GM19395 (cell line): ENCODE measurements at regions not wholly inside any gene's neighbourhood (a gene's known extent, or its start where the extent isn't known, plus 50 kb on each side); places are given as distances from the start of the nearest gene placed in this dataset.

Experiments used
- ATAC-seq: cut with Tn5 transposase; IDR thresholded peaks from one replicate; pipeline ENCODE4 v1.9.1; 2021; ENCODE audit warnings: mild to moderate bottlenecking, moderate library complexity; ENCODE audit not compliant: unreplicated experiment

GRCh38 chr17:33403194-33403593, 110.1 kb upstream of the ASIC2 start:
- ATAC-seq, result no peak

- ATAC-seq, result no peak
These were observed 111.2 kb upstream of the ASIC2 start for GRCh38 chr17:33404070-33404819.

GRCh38 chr17:33416131-33416530, 123.0 kb upstream of the ASIC2 start:
- no peak for ATAC-seq

- ATAC-seq, result no peak
These were observed 128.8 kb upstream of the ASIC2 start for GRCh38 chr17:33421933-33422332.

GRCh38 chr17:33433581-33433980, 140.5 kb upstream of the ASIC2 start:
- no peak for ATAC-seq

- ATAC-seq, result no peak
These were observed 141.7 kb upstream of the ASIC2 start for GRCh38 chr17:33434841-33435240.

- ATAC-seq, result no peak
These were observed 142.7 kb upstream of the ASIC2 start for GRCh38 chr17:33435721-33436301.

- no peak for ATAC-seq
These were observed 143.2 kb upstream of the ASIC2 start for GRCh38 chr17:33436321-33436720.

- ATAC-seq, result no peak
These were observed 145.0 kb upstream of the ASIC2 start for GRCh38 chr17:33438139-33438538.

- ATAC-seq, result no peak
These were observed 145.5 kb upstream of the ASIC2 start for GRCh38 chr17:33438578-33438977.

- no peak for ATAC-seq
These were observed 149.2 kb upstream of the ASIC2 start for GRCh38 chr17:33442320-33442719.

GRCh38 chr17:33444731-33445130, 151.6 kb upstream of the ASIC2 start:
- no peak for ATAC-seq

GRCh38 chr17:33447090-33447489, 154.0 kb upstream of the ASIC2 start:
- no peak for ATAC-seq

- no peak for ATAC-seq
These were observed 158.1 kb upstream of the ASIC2 start for GRCh38 chr17:33451221-33451620.

GRCh38 chr17:33457477-33457876, 164.4 kb upstream of the ASIC2 start:
- no peak for ATAC-seq

GRCh38 chr17:33459078-33459940, 166.2 kb upstream of the ASIC2 start:
- no peak for ATAC-seq

GRCh38 chr17:33460781-33461450, 167.8 kb upstream of the ASIC2 start:
- ATAC-seq, result no peak

- no peak for ATAC-seq
These were observed 170.8 kb upstream of the ASIC2 start for GRCh38 chr17:33463887-33464286.

- no peak for ATAC-seq
These were observed 171.7 kb upstream of the ASIC2 start for GRCh38 chr17:33464669-33465280.

GRCh38 chr17:33469421-33469820, 176.3 kb upstream of the ASIC2 start:
- no peak for ATAC-seq

GRCh38 chr17:33469911-33470310, 176.8 kb upstream of the ASIC2 start:
- ATAC-seq, result no peak
